SK-N-SH (cell line): ENCODE measurements at regions not wholly inside any gene's neighbourhood (a gene's known extent, or its start where the extent isn't known, plus 50 kb on each side); places are given as distances from the start of the nearest gene placed in this dataset.

Experiments
- CTCF ChIA-PET: fragments of 300-600, 350-600 bp; formaldehyde crosslinking; extraction: SDS; loops from one replicate; lab custom pipeline; 2021; lab: Yijun Ruan, JAX
- POLR2A ChIA-PET: fragments of 350-600 bp; sonication (Branson Sonifier 250); formaldehyde crosslinking; extraction: SDS; loops from one replicate; lab custom pipeline; 2020; ENCODE audit warnings: antibody characterized with exemption, inconsistent platforms; lab: Yijun Ruan, JAX
- DNase-seq: peaks from one replicate; pipeline ENCODE4 v3.0.0; 2012
- H2AFZ ChIP-seq: fragments of 200-600 bp; sonication (generic); 2 replicates; pipeline ENCODE4 v1.8.1; 2016; ENCODE audit warnings: antibody characterized with exemption, mild to moderate bottlenecking, low read depth
- H3F3A ChIP-seq: fragments of 200-600 bp; sonication (generic); replicated peaks from 2 replicates; pipeline ENCODE3; 2016; ENCODE audit warnings: antibody characterized with exemption, mild to moderate bottlenecking; ENCODE audit not compliant: insufficient read depth
- H3K27ac ChIP-seq, 2 experiments: fragments of 200-500 bp in 1 of 2; fragments of 200-600 bp in 1 of 2; sonication (Bioruptor generic) in 1 of 2; sonication (generic), shearing (Covaris generic) in 1 of 2; 2 replicates each; pipeline versions ENCODE4 v1.5.1 to v1.6.1; 2014 to 2016; ENCODE audit warnings: low read depth in 2 of 2, inconsistent platforms in 1 of 2, low read length in 1 of 2, mild to moderate bottlenecking in 1 of 2, mixed read lengths in 1 of 2
- H3K27me3 ChIP-seq: fragments of 200-600 bp; sonication (generic), shearing (Covaris generic); 2 replicates; pipeline ENCODE4 v1.6.1; 2016; ENCODE audit warnings: mixed run types; ENCODE audit not compliant: insufficient read depth
- H3K36me3 ChIP-seq, 2 experiments: fragments of 200-500 bp in 1 of 2; fragments of 200-600 bp in 1 of 2; sonication (Bioruptor generic) in 1 of 2; sonication (generic) in 1 of 2; replicated peaks in 1 of 2; 2 replicates each; pipeline versions ENCODE3 to v1.5.1; 2014 to 2016; ENCODE audit warnings: low read length in 1 of 2, mild to moderate bottlenecking in 1 of 2; ENCODE audit not compliant: insufficient read depth in 2 of 2, control insufficient read depth in 1 of 2
- H3K4me1 ChIP-seq, 2 experiments: fragments of 200-500 bp in 1 of 2; fragments of 200-600 bp in 1 of 2; sonication (Bioruptor generic) in 1 of 2; sonication (generic), shearing (Covaris generic) in 1 of 2; 2 replicates each; pipeline versions ENCODE4 v1.5.1 to v1.6.1; 2014 to 2016; ENCODE audit warnings: low read depth in 1 of 2, low read length in 1 of 2, mixed run types in 1 of 2; ENCODE audit not compliant: insufficient read depth in 2 of 2, control insufficient read depth in 1 of 2
- H3K4me2 ChIP-seq: fragments of 200-600 bp; sonication (generic), shearing (Covaris generic); 2 replicates; pipeline ENCODE4 v1.6.1; 2017; ENCODE audit warnings: mixed run types
- H3K4me3 ChIP-seq, 2 experiments: fragments of 200-500 bp in 1 of 2; fragments of 200-600 bp in 1 of 2; sonication (Bioruptor generic) in 1 of 2; sonication (generic), shearing (Covaris generic) in 1 of 2; 2 replicates each; pipeline versions ENCODE4 v1.5.1 to v1.8.1; 2014 to 2016; ENCODE audit warnings: low read depth in 2 of 2, inconsistent platforms in 1 of 2, low read length in 1 of 2, mild to moderate bottlenecking in 1 of 2, mixed read lengths in 1 of 2, moderate library complexity in 1 of 2
- H3K79me2 ChIP-seq: fragments of 200-600 bp; sonication (generic); 2 replicates; pipeline ENCODE4 v1.8.1; 2017; ENCODE audit warnings: mild to moderate bottlenecking; ENCODE audit not compliant: insufficient read depth
- H3K9ac ChIP-seq: fragments of 200-600 bp; sonication (generic); 2 replicates; pipeline ENCODE4 v1.6.1; 2017; ENCODE audit warnings: mixed run types
- H3K9me2 ChIP-seq: fragments of 200-600 bp; sonication (generic); 2 replicates; pipeline ENCODE4 v1.6.1; 2017; ENCODE audit warnings: mixed run types
- H3K9me3 ChIP-seq: fragments of 200-600 bp; sonication (generic); 2 replicates; pipeline ENCODE4 v1.6.1; 2017; ENCODE audit warnings: mixed run types, mild to moderate bottlenecking, moderate library complexity
- H4K20me1 ChIP-seq: fragments of 200-600 bp; sonication (generic); 2 replicates; pipeline ENCODE4 v1.6.1; 2017; ENCODE audit warnings: mild to moderate bottlenecking, mixed run types; ENCODE audit not compliant: insufficient read depth
- CTCF ChIP-seq: fragments of 200-600 bp; sonication (generic); IDR thresholded peaks from 2 replicates; pipeline ENCODE4 v1.6.1; 2017; ENCODE audit warnings: antibody characterized with exemption, mild to moderate bottlenecking, moderate library complexity
- FOXM1 ChIP-seq: IDR thresholded peaks from 2 replicates; pipeline ENCODE4 v1.4.0; 2012; ENCODE audit warnings: low read depth, mild to moderate bottlenecking
- IRF3 ChIP-seq: fragments of 150-350 bp; IDR thresholded peaks from 2 replicates; pipeline ENCODE4 v1.6.1; 2016; ENCODE audit warnings: mild to moderate bottlenecking, low read depth, low read length
- MEF2A ChIP-seq: IDR thresholded peaks from 2 replicates; pipeline ENCODE4 v1.4.0; 2012; ENCODE audit warnings: low read depth, borderline replicate concordance
- MXI1 ChIP-seq: IDR thresholded peaks from 2 replicates; pipeline ENCODE4 v1.6.1; 2012; ENCODE audit warnings: mild to moderate bottlenecking, low read depth, low read length, improper control_type of control experiment
- NFIC ChIP-seq: IDR thresholded peaks from 2 replicates; pipeline ENCODE4 v1.4.0; 2012; ENCODE audit warnings: borderline replicate concordance
- PBX3 ChIP-seq: IDR thresholded peaks from 2 replicates; pipeline ENCODE4; 2012
- RAD21 ChIP-seq: IDR thresholded peaks from 2 replicates; pipeline ENCODE4 v1.6.1; 2012; ENCODE audit warnings: mild to moderate bottlenecking, low read length
- RCOR1 ChIP-seq: fragments of 150-350 bp; IDR thresholded peaks from 2 replicates; pipeline ENCODE4 v1.6.1; 2017; ENCODE audit warnings: antibody characterized with exemption, low read length
- RFX5 ChIP-seq: IDR thresholded peaks from 2 replicates; pipeline ENCODE4 v1.6.1; 2012; ENCODE audit warnings: mild to moderate bottlenecking, improper control_type of control experiment, low read length
- SIN3A ChIP-seq: IDR thresholded peaks from 2 replicates; pipeline ENCODE4 v1.6.1; 2012; ENCODE audit warnings: low read depth, mild to moderate bottlenecking, low read length, moderate library complexity, borderline replicate concordance
- TCF12 ChIP-seq: IDR thresholded peaks from 2 replicates; pipeline ENCODE4 v1.4.0; 2012
- YY1 ChIP-seq: IDR thresholded peaks from 2 replicates; pipeline ENCODE4 v1.4.0; 2012; ENCODE audit warnings: low read depth, mild to moderate bottlenecking
- WGBS: methylation state at CpG from one replicate; pipeline ENCODE4 v1.1.6; 2017; ENCODE audit warnings: low lambda C conversion rate; 5-methylcytosine and 5-hydroxymethylcytosine counted together

- Histone ChIP-seq H3K36me3 (no peaks in the 10 kb centered on the region), H3K9ac (no peak overlapping the region), H3K4me2 (no peak overlapping the region), H3K4me3 (no peak overlapping the region), H3K27ac (no peak overlapping the region), H2AFZ (no peak overlapping the region), H3F3A (no peaks in the 10 kb centered on the region), H3K79me2 (no peaks in the 10 kb centered on the region), H4K20me1 (no peaks in the 10 kb centered on the region), H3K4me1 (no peaks in the 10 kb centered on the region), H3K9me2 (no peaks in the 10 kb centered on the region), H3K27me3 (no peaks in the 10 kb centered on the region; the same call in 1 of the 2 replicates), H3K9me3 (no peaks in the 10 kb centered on the region)
- no peak for DNase-seq
- 34% methylated on average over 4 of the region's 4 CpGs for WGBS
- POLR2A ChIA-PET, result no interaction called here
- CTCF ChIA-PET, result no interaction called here
- TF ChIP-seq NFIC, result no peak
- no peak for TF ChIP-seq FOXM1
- TF ChIP-seq RCOR1, result no peak
These were observed 267.7 kb downstream of the TJP1 start for GRCh38 chr15:29554531-29554930.

GRCh38 chr15:29550834-29551465 lies 271.3 kb downstream of the TJP1 start:
- H3K79me2 ChIP-seq, result no peaks in the 10 kb centered on the region
- H3K27me3 ChIP-seq, result no peaks in the 10 kb centered on the region; the same call in 1 of the 2 replicates
- 17% methylated on average over 5 of the region's 5 CpGs for WGBS
- POLR2A ChIA-PET, result no interaction called here
- no peak overlapping the region for H3K27ac ChIP-seq
- CTCF ChIA-PET, result interaction anchor here (0.6 to 0.8 kb wide), 2 partner anchors 15 to 18 kb away, joined by 3 read pairs; no protein-coding TSS in a partner anchor
- H4K20me1 ChIP-seq, result no peaks in the 10 kb centered on the region
- no peak overlapping the region for H3K9ac ChIP-seq
- no peak for TF ChIP-seq RAD21
- no peak for TF ChIP-seq TCF12
- no peak for TF ChIP-seq SIN3A
- TF ChIP-seq NFIC, result no peak
- no peak for TF ChIP-seq RFX5
- TF ChIP-seq YY1, result no peak
- TF ChIP-seq CTCF, result no peak
- TF ChIP-seq FOXM1, result no peak
- TF ChIP-seq RCOR1, result no peak
- no peak for TF ChIP-seq IRF3
- TF ChIP-seq MEF2A, result no peak
- no peak for TF ChIP-seq MXI1
- TF ChIP-seq PBX3, result no peak
- no peak overlapping the region for H2AFZ ChIP-seq
- H3K4me3 ChIP-seq, result no peak overlapping the region
- no peaks in the 10 kb centered on the region for H3K9me3 ChIP-seq
- H3K9me2 ChIP-seq, result no peaks in the 10 kb centered on the region
- no peaks in the 10 kb centered on the region for H3K36me3 ChIP-seq
- H3K4me1 ChIP-seq, result no peaks in the 10 kb centered on the region
- H3F3A ChIP-seq, result no peaks in the 10 kb centered on the region
- no peak for DNase-seq
- H3K4me2 ChIP-seq, result no peak overlapping the region
